GM12878 (cell line): ENCODE measurements at regions not wholly inside any gene's neighbourhood (a gene's known extent, or its start where the extent isn't known, plus 50 kb on each side); places are given as distances from the start of the nearest gene placed in this dataset.
A peak's percentile ranks its signal among the peaks of the same experiment; 100 is the strongest.

Source experiments
- ATAC-seq: fragments of 200-7000 bp; cut with Tn5 transposase; 3 replicates; pipeline ENCODE4 v1.9.1; 2020; ENCODE audit warnings: mild to moderate bottlenecking, moderate library complexity
- BruUV-seq: library from RNA; stranded (reverse); fragments of 400-500 nt; replicated peaks from 2 replicates; lab custom pipeline; 2021; lab: Mats Ljungman, UMichigan
- CTCF ChIA-PET: fragments of 300-600 bp; sonication (Branson Sonifier 250); formaldehyde crosslinking; extraction: SDS; loops from one replicate; lab custom pipeline; 2021; ENCODE audit warnings: inconsistent platforms; lab: Yijun Ruan, JAX
- POLR2A ChIA-PET: fragments of 350-600 bp; formaldehyde crosslinking; extraction: SDS; loops from one replicate; lab custom pipeline; 2021; ENCODE audit warnings: inconsistent platforms; lab: Charles Lee
- RAD21 ChIA-PET: fragments of 300-600 bp; sonication (Branson Sonifier 250); formaldehyde crosslinking; loops from one replicate; lab custom pipeline; 2023; ENCODE audit warnings: antibody characterized with exemption; ENCODE audit not compliant: unreplicated experiment; lab: Charles Lee
- SMC1A ChIA-PET: fragments of 300-600 bp; sonication (Branson Sonifier 250); formaldehyde crosslinking; loops from one replicate; lab custom pipeline; 2023; ENCODE audit not compliant: unreplicated experiment, uncharacterized antibody; lab: Charles Lee
- DNase-seq: peaks from one replicate; pipeline ENCODE4 v3.0.0-alpha.2; 2011; ENCODE audit warnings: low read depth, low spot score
- FAIRE-seq: peaks from 3 replicates; lab custom pipeline; 2011; peaks lifted over from hg19 to GRCh38; lab: Jason Lieb, UNC
- H2AFZ ChIP-seq: 2 replicates; pipeline ENCODE4 v1.6.0; 2011; ENCODE audit warnings: low read depth, low read length, control low read depth; ENCODE audit not compliant: control insufficient read depth
- H3K27ac ChIP-seq: 2 replicates; pipeline ENCODE4 v1.5.1; 2011; ENCODE audit warnings: control low read depth; ENCODE audit not compliant: control insufficient read depth, insufficient read depth
- H3K27me3 ChIP-seq, 2 experiments: replicated peaks in 1 of 2; 2 replicates each; pipeline versions ENCODE4 v1.6.0 to v1.6.1; 2011; ENCODE audit warnings: low read length in 1 of 2; ENCODE audit not compliant: control insufficient read depth in 2 of 2, insufficient read depth in 2 of 2
- H3K36me3 ChIP-seq, 2 experiments: 2 replicates each; pipeline ENCODE4 v1.5.1; 2011; ENCODE audit warnings: low read length in 1 of 2; ENCODE audit not compliant: control insufficient read depth in 2 of 2, insufficient read depth in 2 of 2
- H3K4me1 ChIP-seq: 2 replicates; pipeline ENCODE4 v1.6.1; 2011; ENCODE audit warnings: mild to moderate bottlenecking, low read length, moderate library complexity, mixed read lengths; ENCODE audit not compliant: control insufficient read depth, insufficient read depth
- H3K4me2 ChIP-seq: 2 replicates; pipeline ENCODE4 v1.6.0; 2011; ENCODE audit warnings: control low read depth; ENCODE audit not compliant: control insufficient read depth, insufficient read depth
- H3K4me3 ChIP-seq: fragments of 200-600 bp; sonication (generic); 2 replicates; pipeline ENCODE4 v1.5.1; 2016
- H3K79me2 ChIP-seq: 2 replicates; pipeline ENCODE4 v1.6.0; 2011; ENCODE audit warnings: low read length; ENCODE audit not compliant: control insufficient read depth, insufficient read depth
- H3K9ac ChIP-seq: 2 replicates; pipeline ENCODE4 v1.8.0; 2011; ENCODE audit warnings: low read length, control low read depth, mixed read lengths; ENCODE audit not compliant: control insufficient read depth, insufficient read depth
- H3K9me3 ChIP-seq: replicated peaks from 3 replicates; pipeline ENCODE4 v1.5.1; 2011; ENCODE audit warnings: mild to moderate bottlenecking, low read length; ENCODE audit not compliant: control insufficient read depth, insufficient read depth
- H4K20me1 ChIP-seq: 2 replicates; pipeline ENCODE4 v1.6.0; 2011; ENCODE audit not compliant: control insufficient read depth, insufficient read depth
- HCFC1 ChIP-seq: fragments of 150-350 bp; IDR thresholded peaks from 2 replicates; pipeline ENCODE4 v1.6.1; 2014; ENCODE audit warnings: low read length
- IKZF1 ChIP-seq: fragments of 450-650 bp; conservative IDR thresholded peaks from 2 replicates; pipeline ENCODE4 v1.6.1; 2017; ENCODE audit warnings: antibody characterized with exemption, mild to moderate bottlenecking
- IKZF2 ChIP-seq, 2 experiments: fragments of 450-650 bp; IDR thresholded peaks; 2 replicates each; pipeline ENCODE4 v1.6.1; 2017; ENCODE audit warnings: mild to moderate bottlenecking in 2 of 2, moderate library complexity in 2 of 2
- MTA3 ChIP-seq: IDR thresholded peaks from 2 replicates; pipeline ENCODE4 v1.6.1; 2012; ENCODE audit warnings: low read length, inconsistent platforms, borderline replicate concordance
- WRNIP1 ChIP-seq: IDR thresholded peaks from 2 replicates; pipeline ENCODE4 v1.6.1; 2011; ENCODE audit warnings: low read depth, low read length, improper control_type of control experiment, borderline replicate concordance
- ZNF217 ChIP-seq: fragments of 450-650 bp; IDR thresholded peaks from 2 replicates; pipeline ENCODE4 v1.6.1; 2017; ENCODE audit warnings: antibody characterized with exemption, mild to moderate bottlenecking
- in situ Hi-C: fragments of 300-500 bp; cut with MboI; formaldehyde crosslinking; loops from 9 replicates; pipeline ENCODE4 v1.14.3; 2018; ENCODE audit warnings: mixed read lengths
- intact Hi-C: fragments of 100-400 bp; cut with micrococcal nuclease; formaldehyde crosslinking; loops from one replicate; pipeline ENCODE4 v1.14.2; 2022; ENCODE audit not compliant: unreplicated experiment
- TF ChIP-seq, protein P1 (sequence below): fragments of 150-350 bp; IDR thresholded peaks from 2 replicates; pipeline ENCODE4 v1.6.1; 2014; ENCODE audit warnings: mild to moderate bottlenecking, low read depth, low read length
- TF ChIP-seq, protein P2 (sequence below), 3 experiments: IDR thresholded peaks in 2 of 3; conservative IDR thresholded peaks in 1 of 3; 2 replicates each; pipeline ENCODE4 v1.5.1; 2011; ENCODE audit warnings: low read depth in 3 of 3, low read length in 3 of 3, mild to moderate bottlenecking in 3 of 3, control low read depth in 2 of 3, moderate library complexity in 2 of 3, inconsistent platforms in 1 of 3, mixed read lengths in 1 of 3; ENCODE audit not compliant: control insufficient read depth in 2 of 3, insufficient read depth in 1 of 3; ENCODE audit errors: extremely low read depth in 1 of 3

DNA sequence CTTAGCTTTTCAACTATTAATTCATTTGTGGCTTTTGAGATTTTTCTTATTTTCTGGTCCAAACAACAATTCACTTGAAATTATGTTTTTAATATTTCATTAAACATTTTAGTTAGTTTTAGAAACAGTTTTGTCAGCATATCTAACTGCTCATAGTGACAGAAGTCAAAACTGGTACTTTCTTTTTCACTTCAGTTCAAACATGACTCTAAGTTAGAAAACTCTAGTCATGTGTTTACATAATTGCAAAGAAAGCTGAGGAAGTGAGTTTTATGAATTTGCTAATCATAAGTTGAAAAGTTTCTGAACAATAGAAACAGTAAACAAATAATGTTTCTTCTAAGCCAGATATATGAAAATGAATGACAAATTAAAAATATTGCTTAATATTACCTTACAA lies 1931.0 kb downstream of the EFNA5 start:
- FAIRE-seq: no peak
- in situ Hi-C loops: no loop called here

DNA sequence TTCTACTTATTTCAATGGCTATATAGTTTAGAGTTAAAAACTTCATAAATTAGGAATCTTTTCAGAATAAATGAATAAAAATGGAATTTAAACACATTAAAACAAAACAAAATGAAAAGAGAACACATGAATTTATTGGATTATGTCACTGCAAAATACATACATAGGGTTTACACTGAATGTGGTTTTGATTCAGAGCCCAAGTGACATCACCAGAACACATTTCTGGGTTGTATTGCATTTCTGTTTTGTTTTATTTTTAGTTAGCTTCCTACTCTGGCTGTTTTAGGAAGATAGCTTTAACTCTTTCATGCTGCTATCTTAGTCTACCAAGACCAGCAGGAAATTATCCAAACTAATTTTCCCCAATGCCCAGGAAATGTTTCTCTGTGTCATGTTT lies 1935.0 kb downstream of the EFNA5 start:
- TF ChIP-seq ZNF217: no peak
- TF ChIP-seq, protein P1, sequence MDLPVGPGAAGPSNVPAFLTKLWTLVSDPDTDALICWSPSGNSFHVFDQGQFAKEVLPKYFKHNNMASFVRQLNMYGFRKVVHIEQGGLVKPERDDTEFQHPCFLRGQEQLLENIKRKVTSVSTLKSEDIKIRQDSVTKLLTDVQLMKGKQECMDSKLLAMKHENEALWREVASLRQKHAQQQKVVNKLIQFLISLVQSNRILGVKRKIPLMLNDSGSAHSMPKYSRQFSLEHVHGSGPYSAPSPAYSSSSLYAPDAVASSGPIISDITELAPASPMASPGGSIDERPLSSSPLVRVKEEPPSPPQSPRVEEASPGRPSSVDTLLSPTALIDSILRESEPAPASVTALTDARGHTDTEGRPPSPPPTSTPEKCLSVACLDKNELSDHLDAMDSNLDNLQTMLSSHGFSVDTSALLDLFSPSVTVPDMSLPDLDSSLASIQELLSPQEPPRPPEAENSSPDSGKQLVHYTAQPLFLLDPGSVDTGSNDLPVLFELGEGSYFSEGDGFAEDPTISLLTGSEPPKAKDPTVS: no peak
- TF ChIP-seq HCFC1: no peak
- TF ChIP-seq WRNIP1: no peak
- no peak for TF ChIP-seq IKZF2 (IDR thresholded peaks at IDR 0.05)
- TF ChIP-seq IKZF1: no peak
- no peak for TF ChIP-seq MTA3
- no TSS peak for BruUV-seq
- Histone ChIP-seq H3K4me1 (no peaks in the 10 kb centered on the region), H3K27me3 (no peaks in the 10 kb centered on the region), H4K20me1 (no peaks in the 10 kb centered on the region), H3K4me2 (no peak overlapping the region), H3K4me3 (no peak overlapping the region), H3K79me2 (no peaks in the 10 kb centered on the region), H3K27ac (no peak overlapping the region), H3K9ac (no peak overlapping the region), H3K36me3 (no peaks in the 10 kb centered on the region), H3K9me3 (no peaks in the 10 kb centered on the region), H2AFZ (no peak overlapping the region)
- FAIRE-seq (no peak), DNase-seq (no peak), ATAC-seq (no peak)
- RAD21 ChIA-PET: no interaction called here
- CTCF ChIA-PET: no interaction called here
- intact Hi-C loops (no loop called here), in situ Hi-C loops (no loop called here)
- SMC1A ChIA-PET: no interaction called here
- POLR2A ChIA-PET: no interaction called here

More for the DNA sequence above, 1931.0 kb downstream of the EFNA5 start:
- no peaks in the 10 kb centered on the region for H3K79me2 ChIP-seq
- no peak overlapping the region for H3K9ac ChIP-seq
- CTCF ChIA-PET: no interaction called here
- POLR2A ChIA-PET: no interaction called here
- H2AFZ ChIP-seq: no peak overlapping the region
- H3K27ac ChIP-seq: no peak overlapping the region
- no peaks in the 10 kb centered on the region for H3K36me3 ChIP-seq
- no peak overlapping the region for H3K4me2 ChIP-seq
- no TSS peak for BruUV-seq
- H3K27me3 ChIP-seq: no peaks in the 10 kb centered on the region
- SMC1A ChIA-PET: interaction anchor here (0.6 to 0.9 kb wide), 2 partner anchors 15 to 1221 kb away, joined by 3 read pairs; no protein-coding TSS in a partner anchor
- RAD21 ChIA-PET: no interaction called here
- DNase-seq (no peak), ATAC-seq (peak; percentile 63)
- H3K4me3 ChIP-seq: no peak overlapping the region
- intact Hi-C loops: no loop called here
- no peaks in the 10 kb centered on the region for H3K4me1 ChIP-seq
- no peaks in the 10 kb centered on the region for H4K20me1 ChIP-seq
- no peaks in the 10 kb centered on the region for H3K9me3 ChIP-seq
- TF ChIP-seq, protein P2, sequence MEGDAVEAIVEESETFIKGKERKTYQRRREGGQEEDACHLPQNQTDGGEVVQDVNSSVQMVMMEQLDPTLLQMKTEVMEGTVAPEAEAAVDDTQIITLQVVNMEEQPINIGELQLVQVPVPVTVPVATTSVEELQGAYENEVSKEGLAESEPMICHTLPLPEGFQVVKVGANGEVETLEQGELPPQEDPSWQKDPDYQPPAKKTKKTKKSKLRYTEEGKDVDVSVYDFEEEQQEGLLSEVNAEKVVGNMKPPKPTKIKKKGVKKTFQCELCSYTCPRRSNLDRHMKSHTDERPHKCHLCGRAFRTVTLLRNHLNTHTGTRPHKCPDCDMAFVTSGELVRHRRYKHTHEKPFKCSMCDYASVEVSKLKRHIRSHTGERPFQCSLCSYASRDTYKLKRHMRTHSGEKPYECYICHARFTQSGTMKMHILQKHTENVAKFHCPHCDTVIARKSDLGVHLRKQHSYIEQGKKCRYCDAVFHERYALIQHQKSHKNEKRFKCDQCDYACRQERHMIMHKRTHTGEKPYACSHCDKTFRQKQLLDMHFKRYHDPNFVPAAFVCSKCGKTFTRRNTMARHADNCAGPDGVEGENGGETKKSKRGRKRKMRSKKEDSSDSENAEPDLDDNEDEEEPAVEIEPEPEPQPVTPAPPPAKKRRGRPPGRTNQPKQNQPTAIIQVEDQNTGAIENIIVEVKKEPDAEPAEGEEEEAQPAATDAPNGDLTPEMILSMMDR (IDR thresholded peaks at IDR 0.05 in 2 of 3, conservative IDR thresholded peaks at IDR 0.05 in 1 of 3; ENCODE audit: control insufficient read depth in 2 of 3, extremely low read depth in 1 of 3, insufficient read depth in 1 of 3, low read depth in 3 of 3, low read length in 3 of 3): no peak
